HG03378 (cell line): ENCODE measurements at regions not wholly inside any gene's neighbourhood (a gene's known extent, or its start where the extent isn't known, plus 50 kb on each side); places are given as distances from the start of the nearest gene placed in this dataset.
A peak's percentile ranks its signal among the peaks of the same experiment; 100 is the strongest.
"Not testable (repeated sequence)": the region's sequence is repeated elsewhere in the genome, so short reads cannot be mapped to it uniquely, and the experiment has no call there.

ENCODE experiments used
- ATAC-seq: cut with Tn5 transposase; IDR thresholded peaks from one replicate; pipeline ENCODE4 v1.9.1; 2021; ENCODE audit warnings: mild to moderate bottlenecking, moderate library complexity; ENCODE audit not compliant: unreplicated experiment

DNA sequence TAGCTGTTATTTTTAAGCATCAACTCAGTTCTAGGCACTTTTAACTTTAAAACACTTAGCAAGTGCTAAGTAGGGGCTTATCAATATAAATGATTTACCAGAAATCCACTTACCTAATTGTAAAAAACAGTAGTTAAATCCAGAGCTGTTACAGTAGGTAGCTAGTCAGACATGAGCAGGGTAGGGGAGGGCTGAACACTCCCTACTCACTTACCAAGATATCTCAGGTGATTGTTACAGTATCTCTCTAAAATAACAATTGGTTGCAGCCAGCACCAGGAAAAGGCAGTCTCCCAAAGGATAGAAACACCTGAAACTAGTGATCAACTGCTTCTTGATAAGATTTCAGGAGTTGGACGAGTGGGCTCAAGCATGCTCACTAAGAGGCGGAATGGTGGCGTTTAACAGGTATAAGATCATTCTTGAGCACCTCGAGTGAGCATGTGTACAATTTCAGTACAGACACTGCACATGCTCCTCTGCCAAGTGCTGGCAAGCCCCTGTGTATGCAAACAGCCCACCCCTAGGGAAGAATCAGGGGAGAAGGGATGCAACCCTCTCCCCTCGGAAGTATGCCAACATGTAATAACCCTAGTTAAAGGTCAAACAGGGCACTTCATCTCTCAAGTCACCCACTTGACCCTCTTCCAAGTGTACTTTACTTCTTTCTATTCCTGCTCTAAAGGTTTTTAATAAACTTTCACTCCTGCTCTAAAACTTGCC lies 1113.6 kb upstream of the SEL1L start:
- ATAC-seq, result no peak

DNA sequence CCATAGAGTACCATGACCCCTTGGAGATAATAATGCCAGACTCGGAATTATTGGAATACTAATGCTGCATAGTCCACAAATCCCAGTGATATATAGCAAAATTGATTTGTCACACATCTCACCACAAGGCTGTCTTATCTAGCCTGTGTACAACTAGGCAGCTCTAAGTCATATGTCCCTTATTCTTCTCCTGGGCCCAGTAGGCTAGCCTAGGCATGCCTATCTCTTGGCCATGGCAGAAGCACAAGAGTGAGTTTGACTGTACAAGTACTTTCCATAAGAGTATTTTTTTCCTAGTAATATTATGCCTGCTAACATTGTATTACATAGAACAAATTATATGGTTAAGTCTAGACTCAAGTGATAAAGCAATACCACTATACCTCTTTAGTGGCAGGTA lies 1122.1 kb upstream of the SEL1L start:
- ATAC-seq, result no peak

DNA sequence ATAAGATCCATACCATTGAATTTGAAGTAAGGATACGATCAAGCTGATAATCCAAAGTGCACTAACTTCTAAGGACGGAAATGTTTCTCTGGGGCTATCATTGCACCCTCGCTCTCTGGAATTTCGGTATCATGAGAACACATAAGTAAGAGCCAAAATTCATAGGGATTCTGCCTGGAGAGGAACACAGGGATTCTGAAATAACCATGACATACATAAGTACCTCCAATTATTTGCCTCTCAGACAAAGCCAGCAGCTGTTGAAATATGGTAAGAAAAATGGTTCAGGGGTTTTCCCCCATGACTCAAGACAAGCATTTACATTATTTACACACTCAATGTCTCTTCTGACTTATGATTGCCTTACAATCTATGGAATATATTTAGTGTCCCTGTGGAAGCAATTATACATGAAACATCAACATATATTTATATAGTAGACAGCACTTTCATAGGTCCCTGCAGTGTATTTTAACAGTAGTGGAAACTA lies 1123.6 kb upstream of the SEL1L start:
- ATAC-seq, result no peak

DNA sequence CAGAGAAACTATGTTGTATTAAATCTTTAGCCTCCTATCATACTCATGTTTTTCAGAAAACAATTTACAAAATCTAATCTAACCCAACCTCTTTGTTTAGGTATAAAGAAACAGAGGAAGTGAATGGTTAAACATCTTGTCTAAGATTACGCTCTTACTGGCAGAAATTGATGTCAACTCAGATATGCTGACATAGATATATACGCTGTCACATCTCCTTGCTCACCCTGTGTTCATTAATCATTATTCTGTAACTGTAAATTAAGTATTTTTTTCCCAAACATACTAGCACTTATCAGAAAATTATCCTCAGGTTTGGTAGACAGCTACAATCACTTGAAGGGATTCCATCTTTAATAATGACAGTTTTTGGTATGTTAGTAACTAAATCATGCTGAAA lies 1127.6 kb upstream of the SEL1L start:
- no peak for ATAC-seq

DNA sequence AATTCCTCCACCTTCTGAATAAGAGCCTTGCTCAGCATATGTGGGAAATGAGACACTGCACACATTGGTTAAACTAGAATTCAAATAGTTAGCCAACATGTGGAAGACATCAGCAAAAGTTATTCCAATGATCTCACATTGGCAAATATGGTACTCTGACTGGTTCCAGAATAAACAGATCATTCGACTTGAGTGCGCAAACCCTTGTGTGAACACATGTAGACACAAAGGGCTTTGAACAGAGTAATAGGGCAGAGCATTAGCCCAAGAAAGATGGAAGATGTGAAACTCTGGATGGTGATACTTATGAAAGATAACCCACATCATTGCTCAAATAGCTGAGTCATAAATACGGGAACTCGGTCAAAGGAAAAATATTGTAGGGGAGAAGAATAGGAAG lies 1133.4 kb upstream of the SEL1L start:
- no peak for ATAC-seq

DNA sequence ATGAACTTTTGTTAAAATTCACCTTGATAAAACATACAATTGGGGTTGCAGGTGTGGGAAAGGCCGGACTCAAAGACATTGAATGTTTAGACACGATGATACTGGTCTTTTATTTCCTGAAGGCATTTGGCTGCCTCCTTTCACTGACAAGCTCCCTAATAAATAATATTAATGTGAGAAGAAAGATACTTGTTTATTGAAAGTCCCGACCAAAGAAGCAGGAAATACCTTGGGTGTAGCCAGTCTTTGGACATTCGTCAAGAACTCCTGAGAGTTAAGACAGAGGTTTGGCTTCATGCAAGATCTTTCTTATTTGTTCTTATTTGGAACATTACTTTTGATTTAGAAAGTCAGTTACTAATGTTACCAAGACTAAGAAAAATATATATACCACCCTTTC lies 1133.8 kb upstream of the SEL1L start:
- no peak for ATAC-seq

DNA sequence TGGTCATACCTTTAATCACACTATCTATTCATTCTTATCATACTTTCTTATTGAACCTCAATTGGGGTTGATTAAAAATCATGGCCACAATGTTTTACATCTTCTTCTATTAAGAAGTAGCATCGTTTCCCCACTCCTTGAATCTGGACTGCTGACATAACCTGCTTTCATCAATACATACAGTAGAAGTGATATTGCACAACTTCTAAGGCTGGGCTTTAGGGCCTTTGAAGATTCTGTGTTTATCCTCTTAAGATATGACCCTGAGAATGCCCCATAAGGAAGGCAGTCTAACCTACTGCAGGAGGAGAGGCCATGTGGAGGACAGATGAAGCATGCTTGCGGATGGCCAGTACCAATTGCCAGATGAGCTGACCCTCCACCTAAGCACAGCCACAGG lies 1142.8 kb upstream of the SEL1L start:
- no peak for ATAC-seq

DNA sequence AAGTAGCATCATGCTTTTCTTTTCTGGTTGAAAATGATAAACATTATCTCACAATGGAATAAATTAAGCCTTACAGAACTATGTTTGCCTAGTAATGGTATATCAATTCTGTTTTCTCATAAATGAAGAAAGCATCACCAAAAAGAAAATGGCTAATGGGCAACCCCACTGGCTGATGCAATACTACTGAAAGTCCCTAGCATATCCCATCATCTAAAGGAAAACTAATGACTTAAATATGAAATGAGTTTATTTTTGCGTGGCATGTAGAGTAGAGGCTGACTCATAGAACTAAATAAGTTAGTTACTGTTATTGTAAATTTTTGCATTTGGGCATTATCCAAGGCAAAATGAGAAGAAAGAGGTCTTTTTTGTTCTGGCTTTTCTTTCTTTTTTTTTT lies 1156.3 kb upstream of the SEL1L start:
- no peak for ATAC-seq

DNA sequence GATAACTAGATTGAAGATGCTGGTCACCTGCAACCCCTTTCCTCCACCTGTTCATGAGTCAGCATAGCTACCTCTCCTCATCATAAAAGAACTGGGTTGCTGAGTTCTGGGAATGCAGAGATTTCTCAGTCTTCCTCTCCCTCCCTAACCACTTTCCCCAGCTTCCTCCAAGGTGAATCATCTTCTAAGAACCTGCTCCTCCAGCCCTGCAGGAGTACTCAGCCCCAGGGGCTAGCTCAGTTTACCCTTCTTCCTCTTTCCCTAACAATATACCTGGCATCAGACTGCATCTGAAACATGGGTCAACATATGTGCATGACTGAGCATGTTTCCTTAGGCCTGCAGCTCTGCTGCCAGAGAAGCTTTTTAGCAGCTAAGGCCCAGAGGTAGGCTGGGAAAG lies 1157.5 kb upstream of the SEL1L start:
- ATAC-seq, result not testable (repeated sequence)

DNA sequence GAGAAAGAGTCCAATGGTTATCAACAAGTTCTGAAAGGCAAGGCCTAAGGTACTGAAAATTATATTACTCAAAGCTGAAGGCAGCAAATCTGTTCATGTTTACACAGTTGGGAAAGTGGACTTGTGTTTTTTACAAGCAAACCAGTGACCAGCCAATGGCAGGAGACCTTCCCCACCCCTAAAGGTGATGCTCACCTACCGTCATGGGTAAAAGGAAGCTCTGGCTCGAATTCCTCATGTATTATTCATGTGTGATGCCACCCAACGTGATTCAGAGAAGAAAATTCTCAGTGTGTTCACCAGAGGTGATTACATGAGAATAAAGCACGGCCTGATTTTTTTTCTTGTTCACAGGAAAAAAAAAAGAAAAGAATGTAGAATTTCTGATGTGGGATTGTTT lies 1161.2 kb upstream of the SEL1L start:
- ATAC-seq, result no peak

DNA sequence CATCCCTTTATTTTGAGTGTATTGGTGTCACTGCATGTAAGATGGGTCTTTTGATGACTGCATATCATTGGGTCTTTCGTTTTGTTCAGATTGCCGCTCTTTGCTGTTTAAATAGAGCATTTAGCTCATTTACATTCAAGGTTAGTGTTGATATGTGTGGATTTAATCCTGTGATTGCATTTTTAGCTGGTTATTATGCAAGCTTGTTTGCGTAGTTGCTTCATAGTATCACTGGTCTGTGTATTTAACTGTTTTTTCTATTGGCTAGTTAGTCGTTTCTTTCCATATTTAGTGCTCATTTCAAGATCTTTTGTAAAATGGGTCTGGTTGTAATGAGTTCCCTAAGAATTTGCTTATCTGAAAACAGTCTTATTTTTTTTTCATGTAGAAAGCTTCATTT lies 1170.6 kb upstream of the SEL1L start:
- no peak for ATAC-seq

DNA sequence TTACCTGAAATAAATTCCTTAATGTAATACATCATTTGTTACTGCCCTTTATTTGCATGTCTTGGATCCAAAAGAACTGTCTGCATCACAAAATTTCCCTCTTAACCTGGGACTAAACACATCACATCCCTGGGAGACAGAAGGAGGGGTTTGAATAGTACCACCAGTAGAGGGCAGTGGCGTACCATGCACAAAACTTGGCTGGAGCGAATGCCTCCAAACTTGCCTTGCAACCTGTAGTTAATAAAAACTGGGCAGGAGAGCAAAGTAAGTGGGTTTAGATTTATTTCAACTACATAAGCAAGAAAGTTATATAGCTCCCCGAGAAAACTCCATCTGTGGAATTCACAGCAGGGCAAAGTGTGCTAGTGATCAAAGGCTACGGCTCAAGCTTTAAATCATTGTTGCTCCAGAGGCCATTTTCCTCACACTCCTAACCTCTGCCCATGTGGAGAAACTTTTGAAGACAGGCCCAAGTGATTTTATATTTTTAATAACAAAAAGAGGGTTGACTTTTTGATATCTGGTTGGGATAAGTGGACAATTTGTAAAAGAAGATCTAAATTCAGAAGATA lies 1176.7 kb upstream of the SEL1L start:
- ATAC-seq, result peak; percentile 50

DNA sequence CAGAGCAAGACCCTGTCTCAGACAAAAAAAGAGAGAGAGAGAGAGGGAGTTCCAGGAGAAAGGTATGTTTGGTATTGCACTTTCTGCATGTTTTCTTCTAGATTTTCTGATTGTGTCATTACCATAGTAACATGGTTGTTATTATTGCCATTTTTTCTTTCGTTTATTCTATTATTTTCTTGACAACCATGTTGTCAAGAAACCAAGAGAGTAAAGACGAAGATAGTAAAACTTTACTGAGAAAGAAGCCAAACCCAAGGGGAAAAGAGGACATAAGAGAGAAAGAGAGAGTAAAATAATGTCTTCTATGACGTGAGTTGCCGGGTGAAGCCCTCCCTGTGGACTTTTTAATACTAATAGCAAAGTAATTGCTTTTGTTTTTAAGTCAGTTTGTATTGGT lies 1186.0 kb upstream of the SEL1L start:
- no peak for ATAC-seq

DNA sequence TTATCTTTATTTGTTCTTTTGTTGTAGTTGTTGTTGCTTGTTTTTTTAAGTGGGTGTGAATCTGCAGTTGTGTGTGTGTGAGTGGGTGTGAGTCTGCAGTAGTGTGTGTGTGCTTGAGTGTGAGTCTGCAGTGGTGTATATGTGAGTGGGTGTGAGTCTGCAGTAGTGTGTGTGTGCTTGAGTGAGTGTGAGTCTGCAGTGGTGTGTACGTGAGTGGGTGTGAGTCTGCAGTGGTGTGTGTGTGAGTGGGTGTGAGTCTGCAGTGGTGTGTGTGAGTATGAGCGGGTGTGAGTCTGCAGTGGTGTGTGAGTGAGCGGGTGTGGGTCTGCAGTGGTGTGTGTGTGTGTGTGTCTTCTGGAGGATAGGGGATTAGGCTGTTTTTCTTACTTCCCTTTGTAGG lies 1186.8 kb upstream of the SEL1L start:
- no peak for ATAC-seq

DNA sequence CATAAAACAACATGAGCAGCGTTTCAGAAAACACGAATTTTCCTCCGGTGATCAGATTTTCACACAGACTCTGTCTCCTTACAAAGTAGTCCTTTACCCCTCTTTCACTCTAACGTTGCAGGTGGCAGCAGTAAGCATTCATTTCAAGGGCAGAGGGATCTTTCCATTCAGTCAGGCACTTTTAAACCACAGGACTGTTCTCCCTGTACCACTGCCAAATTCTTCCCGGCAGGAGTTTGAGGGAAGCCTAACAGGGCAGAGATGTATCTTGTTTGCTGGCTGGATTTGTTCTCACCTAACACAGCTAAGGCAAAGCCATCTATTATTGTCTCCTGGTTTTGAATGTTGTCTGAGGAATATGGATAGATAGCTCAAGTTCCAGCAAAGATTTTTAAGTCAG lies 1187.3 kb upstream of the SEL1L start:
- no peak for ATAC-seq

DNA sequence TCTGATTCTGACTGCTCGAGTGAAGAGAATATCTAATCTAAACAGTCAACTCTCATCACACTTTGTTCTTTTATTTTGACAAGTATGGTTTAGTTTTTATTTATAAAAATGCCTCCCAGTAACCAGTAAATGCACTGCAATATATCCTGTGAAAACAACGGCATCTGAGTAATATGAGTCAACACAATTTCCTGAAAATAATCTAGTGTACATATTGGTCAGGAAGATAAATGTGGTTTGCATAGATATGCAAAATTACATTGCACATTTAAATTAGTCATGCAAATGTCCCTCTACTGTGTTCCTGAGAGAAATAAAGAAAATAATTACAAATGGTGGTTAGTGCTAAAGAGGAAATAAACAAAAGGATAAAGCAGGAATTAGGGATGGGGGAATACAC lies 1190.7 kb upstream of the SEL1L start:
- no peak for ATAC-seq

DNA sequence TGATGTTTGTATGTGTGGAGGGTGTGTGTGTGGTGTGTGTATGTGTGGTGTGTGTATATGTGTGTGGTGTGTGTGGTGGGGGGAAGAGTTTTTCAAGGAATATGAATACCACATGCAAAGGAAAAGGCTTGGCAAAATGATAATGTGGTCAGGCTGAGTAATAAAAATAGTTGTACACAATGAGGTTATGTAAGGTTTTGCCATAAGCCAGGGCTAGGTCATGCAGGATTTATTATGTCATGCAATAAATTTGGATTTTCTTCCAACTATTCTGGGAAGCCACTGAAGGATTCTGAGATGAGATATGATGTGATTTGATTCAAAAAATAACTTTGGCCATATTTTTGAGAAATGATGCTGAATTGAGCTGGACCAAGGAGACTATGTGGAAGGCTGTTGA lies 1191.6 kb upstream of the SEL1L start:
- ATAC-seq, result no peak

DNA sequence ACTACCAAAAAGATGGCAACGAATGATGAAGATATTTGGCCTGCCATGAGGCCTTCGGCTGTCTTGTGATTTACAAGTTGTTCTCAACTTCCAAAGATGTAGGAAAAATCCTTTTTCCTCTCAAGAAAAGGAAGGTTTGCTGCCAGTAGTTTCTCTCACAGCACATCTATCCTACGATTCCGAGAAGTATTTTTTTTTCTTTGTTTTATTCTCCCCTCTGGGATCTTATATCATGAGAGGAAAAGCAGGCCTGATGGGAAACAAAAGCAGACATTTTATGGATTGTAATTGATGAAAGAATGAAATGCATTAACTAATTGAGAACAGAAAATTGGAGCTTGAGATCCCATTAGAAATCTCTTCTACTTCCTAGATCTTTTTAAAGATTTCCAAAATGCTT lies 1197.9 kb upstream of the SEL1L start:
- ATAC-seq, result no peak

DNA sequence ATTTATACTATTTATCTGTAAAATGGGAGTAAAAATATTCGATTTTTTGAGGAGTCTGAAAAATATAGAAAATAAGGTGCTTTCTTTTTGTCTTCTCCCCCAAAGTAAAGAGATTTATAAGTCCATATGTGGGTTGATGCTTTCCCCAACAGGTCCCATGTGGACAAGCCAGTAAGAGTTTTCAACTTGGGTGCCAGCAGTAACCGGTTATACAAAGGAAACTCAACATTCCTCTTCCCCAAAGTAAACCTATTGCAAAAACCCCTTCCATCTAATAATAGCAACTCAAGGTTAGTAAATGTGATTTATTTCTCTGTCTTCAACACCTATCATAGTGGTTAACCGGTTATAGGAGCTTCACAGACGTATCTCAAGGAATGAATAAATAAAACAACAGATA lies 1206.9 kb upstream of the SEL1L start:
- no peak for ATAC-seq

DNA sequence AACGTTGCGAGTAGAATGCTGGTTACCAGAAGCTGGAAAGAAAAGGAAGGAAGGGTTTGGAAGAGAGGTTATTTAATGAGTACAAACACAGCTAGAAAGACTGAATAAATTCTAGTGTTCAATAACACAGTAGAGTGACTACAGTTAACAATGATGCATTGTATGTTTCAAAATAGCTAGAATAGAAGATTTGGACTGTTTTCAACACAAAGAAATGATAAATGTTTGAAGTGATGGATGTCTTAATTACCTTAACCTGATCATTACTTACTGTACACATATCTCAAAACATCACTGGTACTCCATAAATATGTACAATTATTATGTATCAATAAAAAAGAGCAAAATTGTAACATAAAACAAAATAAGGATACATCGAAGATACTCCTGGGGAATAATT lies 1221.8 kb upstream of the SEL1L start:
- ATAC-seq, result no peak

DNA sequence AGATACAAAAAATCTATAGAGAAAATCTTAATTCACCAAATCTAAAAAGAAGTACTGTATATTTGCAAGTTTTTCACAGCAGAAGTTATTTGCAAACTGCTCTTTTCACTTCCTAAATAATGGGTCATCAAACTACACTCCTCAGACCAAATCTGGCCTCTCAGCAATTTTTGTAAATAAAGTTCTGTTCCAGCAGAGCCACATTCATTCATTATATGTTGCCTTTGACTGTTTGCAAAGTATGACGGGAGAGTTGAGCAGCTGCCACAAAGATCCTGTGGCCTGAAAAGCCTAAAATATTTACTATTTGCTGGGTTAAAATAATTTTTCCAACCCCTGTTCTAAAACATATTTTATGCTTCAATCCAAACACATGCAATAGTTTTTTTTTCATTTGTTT lies 1222.3 kb upstream of the SEL1L start:
- no peak for ATAC-seq

DNA sequence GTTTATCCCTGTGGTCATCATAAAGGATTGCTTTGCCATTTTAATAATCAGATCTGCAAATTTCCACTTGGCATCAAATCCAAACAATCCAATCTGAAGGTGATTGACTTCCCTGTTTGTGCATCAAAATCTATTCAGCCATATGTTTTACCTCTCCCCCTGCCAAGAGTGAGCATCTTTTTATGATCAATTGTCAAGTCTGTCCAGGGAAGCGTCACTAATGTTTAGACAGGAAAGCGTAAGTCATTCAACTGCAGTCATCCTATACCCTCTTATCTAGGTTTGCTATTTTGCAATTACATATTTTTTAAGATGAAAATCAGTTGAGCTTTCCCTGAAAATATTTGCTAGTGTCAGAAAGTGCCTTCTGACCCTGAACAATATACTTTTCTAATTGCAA lies 1224.1 kb upstream of the SEL1L start:
- ATAC-seq, result no peak

DNA sequence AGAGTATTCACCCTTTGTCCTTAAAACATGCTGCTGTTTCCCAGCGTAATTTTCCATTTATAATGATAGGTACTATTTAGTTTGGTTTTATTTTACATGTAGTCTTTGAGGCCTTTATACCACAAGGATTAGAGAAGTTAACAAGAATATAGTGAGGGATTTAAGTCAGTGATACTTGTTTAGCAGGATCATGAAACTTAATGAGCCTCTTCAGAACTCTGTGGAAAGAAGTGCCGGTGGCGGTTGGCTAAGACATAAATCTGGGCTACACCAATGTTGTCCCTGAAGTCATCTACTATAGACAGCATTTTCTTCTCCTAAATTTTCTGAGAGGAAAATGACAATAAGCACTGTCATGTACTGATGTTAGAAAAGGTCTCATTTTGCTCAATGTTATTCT lies 1226.0 kb upstream of the SEL1L start:
- no peak for ATAC-seq
